ENCODE measurements at regions not wholly inside any gene's neighbourhood (a gene's known extent, or its start where the extent isn't known, plus 50 kb on each side); places are given as distances from the start of the nearest gene placed in this dataset.
"Not testable (repeated sequence)": the region's sequence is repeated elsewhere in the genome, so short reads cannot be mapped to it uniquely, and the experiment has no call there.

- H3K27ac ChIP-seq = no peak overlapping the region
- TF ChIP-seq CTCF (conservative IDR thresholded peaks at IDR 0.05) = no peak
Observed at GRCh38 chr7:67493366-67493765, 496.7 kb downstream of the TYW1 start.

GRCh38 chr7:67496589-67496988, 500.0 kb downstream of the TYW1 start:
- no peak for TF ChIP-seq CTCF (conservative IDR thresholded peaks at IDR 0.05)
- no peak overlapping the region for H3K27ac ChIP-seq

GRCh38 chr7:67497914-67498313, 501.3 kb downstream of the TYW1 start:
- not testable (repeated sequence) for H3K27ac ChIP-seq

- no peak overlapping the region for H3K27ac ChIP-seq
- TF ChIP-seq CTCF (conservative IDR thresholded peaks at IDR 0.05) = no peak
Observed at GRCh38 chr7:67502929-67503328, 506.3 kb downstream of the TYW1 start.

GRCh38 chr7:67505449-67505848, 508.8 kb downstream of the TYW1 start:
- H3K27ac ChIP-seq = no peak overlapping the region
- no peak for TF ChIP-seq CTCF (conservative IDR thresholded peaks at IDR 0.05)

GRCh38 chr7:67512481-67512880, 515.8 kb downstream of the TYW1 start:
- TF ChIP-seq CTCF (conservative IDR thresholded peaks at IDR 0.05) = no peak
- H3K27ac ChIP-seq = peak overlapping the region; percentile 14; the same call in 1 of the 2 replicates

GRCh38 chr7:67518580-67518979, 521.9 kb downstream of the TYW1 start:
- H3K27ac ChIP-seq = peak overlapping the region; percentile 22
- TF ChIP-seq CTCF (conservative IDR thresholded peaks at IDR 0.05) = no peak

- peak overlapping the region; percentile 22 for H3K27ac ChIP-seq
- no peak for TF ChIP-seq CTCF (conservative IDR thresholded peaks at IDR 0.05)
Observed at GRCh38 chr7:67519171-67519570, 522.5 kb downstream of the TYW1 start.

All from VCaP (cell line).